WTC11 (cell line): ENCODE measurements at regions not wholly inside any gene's neighbourhood (a gene's known extent, or its start where the extent isn't known, plus 50 kb on each side); places are given as distances from the start of the nearest gene placed in this dataset.

Experiments used
- ATAC-seq: fragments of 200-7000 bp; cut with Tn5 transposase; 2 replicates; pipeline ENCODE4 v1.10.0; 2021; ENCODE audit warnings: mild to moderate bottlenecking, moderate library complexity
- CTCF ChIA-PET: fragments of 300-600 bp; sonication (Branson Sonifier 250); formaldehyde crosslinking; loops from one replicate; lab custom pipeline; 2021; ENCODE audit warnings: antibody characterized with exemption; lab: Charles Lee
- POLR2A ChIA-PET: fragments of 350-600 bp; sonication (Branson Sonifier 250); formaldehyde crosslinking; loops from one replicate; lab custom pipeline; 2021; ENCODE audit warnings: antibody characterized with exemption; lab: Charles Lee
- DNase-seq: peaks from one replicate; pipeline ENCODE4 v3.0.0; 2021; ENCODE audit warnings: low spot score
- H3K27ac Mint-ChIP-seq: 2 replicates; pipeline ENCODE4 v1.8.0; 2021; ENCODE audit warnings: mixed read lengths
- H3K27me3 Mint-ChIP-seq: 2 replicates; pipeline ENCODE4 v1.8.0; 2021; ENCODE audit warnings: low read depth, mild to moderate bottlenecking, moderate library complexity, mixed read lengths
- H3K36me3 Mint-ChIP-seq: 2 replicates; pipeline ENCODE4 v1.8.0; 2021; ENCODE audit warnings: mixed read lengths
- H3K4me1 Mint-ChIP-seq: 2 replicates; pipeline ENCODE4 v1.8.0; 2022; ENCODE audit warnings: mixed read lengths
- H3K4me3 Mint-ChIP-seq: 2 replicates; pipeline ENCODE4 v1.8.0; 2021; ENCODE audit warnings: mild to moderate bottlenecking, moderate library complexity, mixed read lengths
- H3K9me3 Mint-ChIP-seq: 2 replicates; pipeline ENCODE4 v1.8.0; 2021; ENCODE audit warnings: mixed read lengths
- FOXK1 ChIP-seq: sonication (generic); formaldehyde crosslinking; IDR thresholded peaks from 2 replicates; pipeline ENCODE4 v1.8.0; 2022; ENCODE audit warnings: mild to moderate bottlenecking, moderate library complexity, missing genetic modification reagents
- NFATC4 ChIP-seq: fragments of 250-450 bp; sonication (Bioruptor Pico); IDR thresholded peaks from 2 replicates; pipeline ENCODE4 v1.9.0; 2021; ENCODE audit warnings: mild to moderate bottlenecking
- NFE2L1 ChIP-seq: sonication (generic); formaldehyde crosslinking; IDR thresholded peaks from 2 replicates; pipeline ENCODE4 v1.8.1; 2023; ENCODE audit warnings: missing genetic modification reagents
- NR1H2 ChIP-seq: sonication (generic); formaldehyde crosslinking; IDR thresholded peaks from 2 replicates; pipeline ENCODE4 v1.9.0; 2021; ENCODE audit warnings: mild to moderate bottlenecking, moderate library complexity, missing genetic modification reagents
- NR2C2 ChIP-seq: sonication (generic); formaldehyde crosslinking; IDR thresholded peaks from 2 replicates; pipeline ENCODE4 v1.8.0; 2022; ENCODE audit warnings: mild to moderate bottlenecking, missing genetic modification reagents
- RELA ChIP-seq: sonication (generic); formaldehyde crosslinking; IDR thresholded peaks from 2 replicates; pipeline ENCODE4 v1.8.1; 2022; ENCODE audit warnings: missing genetic modification reagents, mild to moderate bottlenecking, borderline replicate concordance
- TCF7 ChIP-seq: sonication (generic); formaldehyde crosslinking; IDR thresholded peaks from 2 replicates; pipeline ENCODE4 v1.8.0; 2022; ENCODE audit warnings: mild to moderate bottlenecking, low read depth, missing genetic modification reagents, moderate library complexity
- TEAD1 ChIP-seq: sonication (generic); formaldehyde crosslinking; IDR thresholded peaks from 2 replicates; pipeline ENCODE4 v1.8.0; 2022; ENCODE audit warnings: mild to moderate bottlenecking, missing genetic modification reagents
- TP53 ChIP-seq: sonication (generic); formaldehyde crosslinking; IDR thresholded peaks from 2 replicates; pipeline ENCODE4 v1.8.1; 2023; ENCODE audit warnings: mild to moderate bottlenecking, missing genetic modification reagents
- ZBTB21 ChIP-seq: sonication (generic); formaldehyde crosslinking; IDR thresholded peaks from 2 replicates; pipeline ENCODE4 v1.8.1; 2023; ENCODE audit warnings: mild to moderate bottlenecking, missing genetic modification reagents, borderline replicate concordance
- ZNF671 ChIP-seq: fragments of 250-450 bp; sonication (Bioruptor Pico); IDR thresholded peaks from 2 replicates; pipeline ENCODE4 v1.8.0; 2021; ENCODE audit warnings: mild to moderate bottlenecking
- TF ChIP-seq, protein P1 (sequence below): sonication (generic); formaldehyde crosslinking; IDR thresholded peaks from 2 replicates; pipeline ENCODE4 v1.8.1; 2023; ENCODE audit warnings: mild to moderate bottlenecking, missing genetic modification reagents
- TF ChIP-seq, protein P2 (sequence below): sonication (generic); formaldehyde crosslinking; conservative IDR thresholded peaks from 2 replicates; pipeline ENCODE4 v1.8.1; 2023; ENCODE audit warnings: mild to moderate bottlenecking, low read depth, missing genetic modification reagents, moderate library complexity
- TF ChIP-seq, protein P3 (sequence below): fragments of 250-450 bp; sonication (Bioruptor Pico); IDR thresholded peaks from 2 replicates; pipeline ENCODE4 v1.9.0; 2021; ENCODE audit warnings: moderate library complexity, mild to moderate bottlenecking, inconsistent platforms, borderline replicate concordance
- TF ChIP-seq, protein P4 (sequence below): sonication (generic); formaldehyde crosslinking; IDR thresholded peaks from 2 replicates; pipeline ENCODE4 v1.8.1; 2022; ENCODE audit warnings: low read depth, missing genetic modification reagents, borderline replicate concordance
- TF ChIP-seq, protein P5 (sequence below): sonication (generic); formaldehyde crosslinking; IDR thresholded peaks from 2 replicates; pipeline ENCODE4 v1.8.0; 2022; ENCODE audit warnings: mild to moderate bottlenecking, missing genetic modification reagents
- TF ChIP-seq, protein P6 (sequence below): sonication (generic); formaldehyde crosslinking; IDR thresholded peaks from 2 replicates; pipeline ENCODE4 v1.8.1; 2022; ENCODE audit warnings: mild to moderate bottlenecking, missing genetic modification reagents, moderate library complexity, borderline replicate concordance
- TF ChIP-seq, protein P7 (sequence below): sonication (generic); formaldehyde crosslinking; IDR thresholded peaks from 2 replicates; pipeline ENCODE4 v1.8.1; 2023; ENCODE audit warnings: mild to moderate bottlenecking, missing genetic modification reagents, moderate library complexity

DNA sequence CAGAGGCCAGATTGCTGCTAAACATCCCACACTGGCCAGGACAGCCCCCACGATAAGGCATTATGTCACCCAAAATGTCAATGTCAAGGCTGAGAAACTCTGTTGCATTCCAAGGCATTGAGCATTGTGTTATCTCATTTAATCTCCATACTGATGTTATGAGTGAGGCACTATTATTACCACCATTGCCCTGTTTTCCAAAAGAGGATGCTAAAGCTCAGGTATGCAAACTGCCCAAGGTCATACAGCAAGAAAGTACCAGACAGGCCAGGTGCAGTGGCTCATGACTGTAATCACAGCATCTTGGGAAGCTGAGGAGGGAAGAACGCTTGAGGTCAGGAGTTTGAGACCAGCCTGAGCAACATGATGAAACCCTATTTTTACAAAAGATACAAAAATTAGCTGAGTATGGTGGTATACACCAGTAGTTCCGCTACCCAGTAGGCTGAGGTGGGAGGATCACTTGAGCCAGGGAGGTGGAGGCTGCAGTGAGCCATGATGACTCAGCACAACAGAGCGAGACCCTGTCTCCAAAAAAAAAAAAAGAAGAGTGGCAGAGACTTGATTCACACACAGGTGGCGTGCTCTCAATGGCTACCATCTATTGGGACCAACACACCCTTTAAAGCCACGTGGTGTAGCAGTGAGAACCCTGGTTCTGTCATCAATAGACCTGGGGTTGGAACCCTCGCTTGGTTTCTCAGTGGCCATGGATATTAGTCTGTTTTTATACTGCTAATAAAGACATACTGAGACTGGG, 58.8 kb upstream of the GRIN2A start:
- H3K4me3 Mint-ChIP-seq, result no peak overlapping the region
- POLR2A ChIA-PET, result no interaction called here

DNA sequence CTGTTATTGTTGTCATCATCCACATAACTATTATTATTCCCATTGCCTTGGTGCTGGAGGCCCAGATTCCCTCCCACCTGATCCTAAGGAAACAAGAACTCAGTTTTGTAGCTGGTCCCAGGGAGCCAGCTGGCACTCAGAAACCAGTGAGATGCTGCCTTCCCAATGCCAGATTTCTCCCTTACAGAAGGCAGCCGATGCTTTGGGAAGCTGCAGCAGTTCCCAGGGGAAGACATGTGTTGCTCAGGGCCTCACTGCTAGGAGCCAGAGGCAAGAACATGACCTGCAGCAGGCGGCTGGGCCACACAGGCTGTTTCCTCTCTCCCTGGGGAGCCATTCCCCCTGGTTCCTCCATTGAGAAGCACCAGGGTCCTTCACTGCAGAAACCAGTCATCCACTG, 59.9 kb upstream of the GRIN2A start:
- ChIA-PET CTCF (no interaction called here), POLR2A (no interaction called here)
- Mint-ChIP-seq H3K36me3 (no peaks in the 10 kb centered on the region), H3K27me3 (no peaks in the 10 kb centered on the region), H3K27ac (no peak overlapping the region), H3K4me3 (no peak overlapping the region), H3K9me3 (no peaks in the 10 kb centered on the region), H3K4me1 (peaks cover 16% of the 10 kb centered on the region)
- no peak for ATAC-seq
- no peak for DNase-seq
- TF ChIP-seq NFE2L1 (CRISPR knock-in tag), result no peak
- TF ChIP-seq, protein P1, sequence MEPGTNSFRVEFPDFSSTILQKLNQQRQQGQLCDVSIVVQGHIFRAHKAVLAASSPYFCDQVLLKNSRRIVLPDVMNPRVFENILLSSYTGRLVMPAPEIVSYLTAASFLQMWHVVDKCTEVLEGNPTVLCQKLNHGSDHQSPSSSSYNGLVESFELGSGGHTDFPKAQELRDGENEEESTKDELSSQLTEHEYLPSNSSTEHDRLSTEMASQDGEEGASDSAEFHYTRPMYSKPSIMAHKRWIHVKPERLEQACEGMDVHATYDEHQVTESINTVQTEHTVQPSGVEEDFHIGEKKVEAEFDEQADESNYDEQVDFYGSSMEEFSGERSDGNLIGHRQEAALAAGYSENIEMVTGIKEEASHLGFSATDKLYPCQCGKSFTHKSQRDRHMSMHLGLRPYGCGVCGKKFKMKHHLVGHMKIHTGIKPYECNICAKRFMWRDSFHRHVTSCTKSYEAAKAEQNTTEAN (CRISPR knock-in tag), result no peak
- TF ChIP-seq, protein P2, sequence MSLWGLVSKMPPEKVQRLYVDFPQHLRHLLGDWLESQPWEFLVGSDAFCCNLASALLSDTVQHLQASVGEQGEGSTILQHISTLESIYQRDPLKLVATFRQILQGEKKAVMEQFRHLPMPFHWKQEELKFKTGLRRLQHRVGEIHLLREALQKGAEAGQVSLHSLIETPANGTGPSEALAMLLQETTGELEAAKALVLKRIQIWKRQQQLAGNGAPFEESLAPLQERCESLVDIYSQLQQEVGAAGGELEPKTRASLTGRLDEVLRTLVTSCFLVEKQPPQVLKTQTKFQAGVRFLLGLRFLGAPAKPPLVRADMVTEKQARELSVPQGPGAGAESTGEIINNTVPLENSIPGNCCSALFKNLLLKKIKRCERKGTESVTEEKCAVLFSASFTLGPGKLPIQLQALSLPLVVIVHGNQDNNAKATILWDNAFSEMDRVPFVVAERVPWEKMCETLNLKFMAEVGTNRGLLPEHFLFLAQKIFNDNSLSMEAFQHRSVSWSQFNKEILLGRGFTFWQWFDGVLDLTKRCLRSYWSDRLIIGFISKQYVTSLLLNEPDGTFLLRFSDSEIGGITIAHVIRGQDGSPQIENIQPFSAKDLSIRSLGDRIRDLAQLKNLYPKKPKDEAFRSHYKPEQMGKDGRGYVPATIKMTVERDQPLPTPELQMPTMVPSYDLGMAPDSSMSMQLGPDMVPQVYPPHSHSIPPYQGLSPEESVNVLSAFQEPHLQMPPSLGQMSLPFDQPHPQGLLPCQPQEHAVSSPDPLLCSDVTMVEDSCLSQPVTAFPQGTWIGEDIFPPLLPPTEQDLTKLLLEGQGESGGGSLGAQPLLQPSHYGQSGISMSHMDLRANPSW (CRISPR knock-in tag), result no peak
- no peak for TF ChIP-seq RELA (CRISPR knock-in tag)
- no peak for TF ChIP-seq NR1H2 (CRISPR knock-in tag)
- no peak for TF ChIP-seq ZNF671 (CRISPR knock-in tag)
- TF ChIP-seq TP53 (CRISPR knock-in tag), result no peak
- TF ChIP-seq, protein P3, sequence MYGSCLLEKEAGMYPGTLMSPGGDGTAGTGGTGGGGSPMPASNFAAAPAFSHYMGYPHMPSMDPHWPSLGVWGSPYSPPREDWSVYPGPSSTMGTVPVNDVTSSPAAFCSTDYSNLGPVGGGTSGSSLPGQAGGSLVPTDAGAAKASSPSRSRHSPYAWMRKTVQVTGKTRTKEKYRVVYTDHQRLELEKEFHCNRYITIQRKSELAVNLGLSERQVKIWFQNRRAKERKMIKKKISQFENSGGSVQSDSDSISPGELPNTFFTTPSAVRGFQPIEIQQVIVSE, result no peak
- no peak for TF ChIP-seq FOXK1
- TF ChIP-seq, protein P4, sequence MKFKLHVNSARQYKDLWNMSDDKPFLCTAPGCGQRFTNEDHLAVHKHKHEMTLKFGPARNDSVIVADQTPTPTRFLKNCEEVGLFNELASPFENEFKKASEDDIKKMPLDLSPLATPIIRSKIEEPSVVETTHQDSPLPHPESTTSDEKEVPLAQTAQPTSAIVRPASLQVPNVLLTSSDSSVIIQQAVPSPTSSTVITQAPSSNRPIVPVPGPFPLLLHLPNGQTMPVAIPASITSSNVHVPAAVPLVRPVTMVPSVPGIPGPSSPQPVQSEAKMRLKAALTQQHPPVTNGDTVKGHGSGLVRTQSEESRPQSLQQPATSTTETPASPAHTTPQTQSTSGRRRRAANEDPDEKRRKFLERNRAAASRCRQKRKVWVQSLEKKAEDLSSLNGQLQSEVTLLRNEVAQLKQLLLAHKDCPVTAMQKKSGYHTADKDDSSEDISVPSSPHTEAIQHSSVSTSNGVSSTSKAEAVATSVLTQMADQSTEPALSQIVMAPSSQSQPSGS (CRISPR knock-in tag), result no peak

More for the DNA sequence above, 58.8 kb upstream of the GRIN2A start:
- no peaks in the 10 kb centered on the region for H3K9me3 Mint-ChIP-seq
- H3K4me1 Mint-ChIP-seq, result peaks cover 16% of the 10 kb centered on the region
- H3K27ac Mint-ChIP-seq, result no peak overlapping the region
- H3K27me3 Mint-ChIP-seq, result no peaks in the 10 kb centered on the region
- no peak for DNase-seq
- CTCF ChIA-PET, result interaction anchor here (1.0 to 1.4 kb wide), 2 partner anchors 128 to 982 kb away, joined by 3 read pairs; no protein-coding TSS in a partner anchor
- TF ChIP-seq, protein P5, sequence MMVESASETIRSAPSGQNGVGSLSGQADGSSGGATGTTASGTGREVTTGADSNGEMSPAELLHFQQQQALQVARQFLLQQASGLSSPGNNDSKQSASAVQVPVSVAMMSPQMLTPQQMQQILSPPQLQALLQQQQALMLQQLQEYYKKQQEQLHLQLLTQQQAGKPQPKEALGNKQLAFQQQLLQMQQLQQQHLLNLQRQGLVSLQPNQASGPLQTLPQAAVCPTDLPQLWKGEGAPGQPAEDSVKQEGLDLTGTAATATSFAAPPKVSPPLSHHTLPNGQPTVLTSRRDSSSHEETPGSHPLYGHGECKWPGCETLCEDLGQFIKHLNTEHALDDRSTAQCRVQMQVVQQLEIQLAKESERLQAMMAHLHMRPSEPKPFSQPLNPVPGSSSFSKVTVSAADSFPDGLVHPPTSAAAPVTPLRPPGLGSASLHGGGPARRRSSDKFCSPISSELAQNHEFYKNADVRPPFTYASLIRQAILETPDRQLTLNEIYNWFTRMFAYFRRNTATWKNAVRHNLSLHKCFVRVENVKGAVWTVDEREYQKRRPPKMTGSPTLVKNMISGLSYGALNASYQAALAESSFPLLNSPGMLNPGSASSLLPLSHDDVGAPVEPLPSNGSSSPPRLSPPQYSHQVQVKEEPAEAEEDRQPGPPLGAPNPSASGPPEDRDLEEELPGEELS, result no peak
- peak; percentile 94 for TF ChIP-seq NFE2L1 (CRISPR knock-in tag)
- no peak for ATAC-seq
- H3K36me3 Mint-ChIP-seq, result no peaks in the 10 kb centered on the region

DNA sequence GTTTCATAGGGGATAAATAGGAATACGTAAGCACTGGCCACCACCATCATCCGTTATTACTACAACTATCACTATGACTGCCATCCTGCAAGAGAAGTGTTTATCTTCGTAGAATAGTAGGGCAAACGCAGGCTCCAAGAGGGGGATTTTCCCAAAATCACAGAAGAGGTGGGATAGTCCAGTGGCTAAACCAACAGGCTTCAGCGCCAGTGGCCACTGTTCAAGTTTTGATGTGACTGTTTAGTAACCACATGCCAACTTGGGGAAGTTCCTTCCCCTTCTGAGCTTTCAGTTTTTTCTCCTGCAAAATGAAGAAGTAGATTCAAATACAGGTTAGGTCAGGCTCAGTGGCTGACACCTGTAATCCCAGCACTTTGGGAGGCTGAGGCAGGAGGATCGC, 60.7 kb upstream of the GRIN2A start:
- Mint-ChIP-seq H3K9me3 (no peaks in the 10 kb centered on the region), H3K4me1 (peaks cover 16% of the 10 kb centered on the region), H3K4me3 (no peak overlapping the region), H3K36me3 (no peaks in the 10 kb centered on the region), H3K27ac (no peak overlapping the region), H3K27me3 (no peaks in the 10 kb centered on the region)
- no peak for TF ChIP-seq NR2C2 (CRISPR knock-in tag)
- TF ChIP-seq TCF7 (CRISPR knock-in tag), result no peak
- TF ChIP-seq NFATC4 (CRISPR knock-in tag), result no peak
- TF ChIP-seq, protein P6, sequence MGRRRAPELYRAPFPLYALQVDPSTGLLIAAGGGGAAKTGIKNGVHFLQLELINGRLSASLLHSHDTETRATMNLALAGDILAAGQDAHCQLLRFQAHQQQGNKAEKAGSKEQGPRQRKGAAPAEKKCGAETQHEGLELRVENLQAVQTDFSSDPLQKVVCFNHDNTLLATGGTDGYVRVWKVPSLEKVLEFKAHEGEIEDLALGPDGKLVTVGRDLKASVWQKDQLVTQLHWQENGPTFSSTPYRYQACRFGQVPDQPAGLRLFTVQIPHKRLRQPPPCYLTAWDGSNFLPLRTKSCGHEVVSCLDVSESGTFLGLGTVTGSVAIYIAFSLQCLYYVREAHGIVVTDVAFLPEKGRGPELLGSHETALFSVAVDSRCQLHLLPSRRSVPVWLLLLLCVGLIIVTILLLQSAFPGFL (CRISPR knock-in tag), result no peak
- TF ChIP-seq TEAD1 (CRISPR knock-in tag), result no peak
- TF ChIP-seq ZBTB21 (CRISPR knock-in tag), result no peak
- TF ChIP-seq TP53 (CRISPR knock-in tag), result no peak
- TF ChIP-seq, protein P7, sequence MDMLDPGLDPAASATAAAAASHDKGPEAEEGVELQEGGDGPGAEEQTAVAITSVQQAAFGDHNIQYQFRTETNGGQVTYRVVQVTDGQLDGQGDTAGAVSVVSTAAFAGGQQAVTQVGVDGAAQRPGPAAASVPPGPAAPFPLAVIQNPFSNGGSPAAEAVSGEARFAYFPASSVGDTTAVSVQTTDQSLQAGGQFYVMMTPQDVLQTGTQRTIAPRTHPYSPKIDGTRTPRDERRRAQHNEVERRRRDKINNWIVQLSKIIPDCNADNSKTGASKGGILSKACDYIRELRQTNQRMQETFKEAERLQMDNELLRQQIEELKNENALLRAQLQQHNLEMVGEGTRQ (CRISPR knock-in tag), result no peak
- ChIA-PET CTCF (no interaction called here), POLR2A (no interaction called here)
- DNase-seq, result no peak
- no peak for ATAC-seq
